LNCAP (cell line): ENCODE measurements at regions not wholly inside any gene's neighbourhood (a gene's known extent, or its start where the extent isn't known, plus 50 kb on each side); places are given as distances from the start of the nearest gene placed in this dataset.

Source experiments
- TF ChIP-seq, protein P1 (sequence below): fragments of 450-650 bp; IDR thresholded peaks from 2 replicates; pipeline ENCODE4 v1.5.1; 2017; ENCODE audit warnings: mild to moderate bottlenecking

DNA sequence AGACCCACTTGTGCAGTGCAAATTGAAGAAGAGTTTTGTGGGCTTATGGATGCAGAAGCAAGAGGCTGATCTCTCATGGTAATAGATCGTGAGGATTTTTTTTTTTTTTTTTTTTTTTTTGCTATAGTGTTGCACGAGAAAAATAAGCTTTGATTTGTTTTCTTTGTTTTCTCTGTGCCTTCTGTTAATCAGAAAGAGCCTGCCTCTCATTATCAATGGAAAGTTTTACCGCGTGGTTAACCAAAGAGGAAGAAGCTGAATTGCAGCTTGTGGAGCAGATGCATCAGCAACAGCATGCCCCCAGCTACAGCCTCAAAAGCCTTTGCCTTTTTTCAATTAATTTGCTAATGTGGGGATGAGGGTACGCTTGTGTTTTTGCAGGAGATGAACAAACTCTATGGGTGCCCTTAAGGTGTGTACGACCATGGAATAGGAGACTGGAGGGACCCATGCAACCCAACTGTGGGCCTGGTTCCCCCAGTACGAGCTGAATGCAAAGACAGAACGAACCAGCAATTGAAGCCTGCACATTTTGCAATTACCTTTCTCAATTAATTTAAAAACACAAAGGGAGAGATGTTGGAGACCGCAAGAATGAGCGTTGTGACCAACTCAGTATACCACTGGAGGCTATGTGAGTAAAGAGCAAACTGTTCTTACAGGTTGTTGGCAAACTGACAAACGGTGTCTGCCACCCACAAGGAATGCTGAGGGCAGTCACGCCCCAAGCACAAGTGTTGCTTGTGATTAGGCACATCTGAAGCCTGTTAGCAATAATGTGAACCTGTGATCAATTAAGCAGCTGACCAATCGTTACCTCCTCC is 58.6 kb upstream of the SPRY2 start:
- TF ChIP-seq, protein P1, sequence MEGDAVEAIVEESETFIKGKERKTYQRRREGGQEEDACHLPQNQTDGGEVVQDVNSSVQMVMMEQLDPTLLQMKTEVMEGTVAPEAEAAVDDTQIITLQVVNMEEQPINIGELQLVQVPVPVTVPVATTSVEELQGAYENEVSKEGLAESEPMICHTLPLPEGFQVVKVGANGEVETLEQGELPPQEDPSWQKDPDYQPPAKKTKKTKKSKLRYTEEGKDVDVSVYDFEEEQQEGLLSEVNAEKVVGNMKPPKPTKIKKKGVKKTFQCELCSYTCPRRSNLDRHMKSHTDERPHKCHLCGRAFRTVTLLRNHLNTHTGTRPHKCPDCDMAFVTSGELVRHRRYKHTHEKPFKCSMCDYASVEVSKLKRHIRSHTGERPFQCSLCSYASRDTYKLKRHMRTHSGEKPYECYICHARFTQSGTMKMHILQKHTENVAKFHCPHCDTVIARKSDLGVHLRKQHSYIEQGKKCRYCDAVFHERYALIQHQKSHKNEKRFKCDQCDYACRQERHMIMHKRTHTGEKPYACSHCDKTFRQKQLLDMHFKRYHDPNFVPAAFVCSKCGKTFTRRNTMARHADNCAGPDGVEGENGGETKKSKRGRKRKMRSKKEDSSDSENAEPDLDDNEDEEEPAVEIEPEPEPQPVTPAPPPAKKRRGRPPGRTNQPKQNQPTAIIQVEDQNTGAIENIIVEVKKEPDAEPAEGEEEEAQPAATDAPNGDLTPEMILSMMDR, result no peak
